Natural killer cell (primary cell): ENCODE measurements at regions not wholly inside any gene's neighbourhood (a gene's known extent, or its start where the extent isn't known, plus 50 kb on each side); places are given as distances from the start of the nearest gene placed in this dataset.

Experiments
- ATAC-seq, 3 donors: fragments of 150-1000 bp in 2 of 3; fragments of 200-7000 bp in 1 of 3; cut with Tn5 transposase; 1 replicate in 1 of 3; 2 replicates in 2 of 3; pipeline ENCODE4 v1.10.0; 2021; ENCODE audit warnings: mild to moderate bottlenecking in 2 of 3, moderate library complexity in 2 of 3
- DNase-seq, 2 donors: peaks; one replicate each; pipeline versions ENCODE4 v3.0.0 to v3.0.0-alpha.2; 2013 to 2021; ENCODE audit warnings: mixed read lengths in 1 of 2
- H3K27ac ChIP-seq: one replicate; pipeline ENCODE4 v1.5.1; 2013; ENCODE audit warnings: mild to moderate bottlenecking, low read length
- H3K27me3 ChIP-seq: one replicate; pipeline ENCODE4 v1.6.1; 2013; ENCODE audit warnings: low read length; ENCODE audit not compliant: control insufficient read depth, insufficient read depth
- H3K36me3 ChIP-seq: one replicate; pipeline ENCODE4 v1.6.1; 2013; ENCODE audit warnings: low read length; ENCODE audit not compliant: control insufficient read depth, insufficient read depth
- H3K4me1 ChIP-seq: one replicate; pipeline ENCODE4 v1.6.1; 2013; ENCODE audit warnings: low read length; ENCODE audit not compliant: control insufficient read depth, insufficient read depth
- H3K4me3 ChIP-seq: one replicate; pipeline ENCODE4 v1.5.1; 2013; ENCODE audit warnings: low read length
- H3K9me3 ChIP-seq: one replicate; pipeline ENCODE4 v1.6.1; 2013; ENCODE audit warnings: low read length; ENCODE audit not compliant: control insufficient read depth, insufficient read depth
- H3K27ac Mint-ChIP-seq, 2 donors: one replicate each; pipeline ENCODE4 v1.8.0; 2022; ENCODE audit warnings: mild to moderate bottlenecking in 2 of 2, mixed read lengths in 2 of 2, moderate library complexity in 1 of 2
- H3K27me3 Mint-ChIP-seq, 2 donors: one replicate each; pipeline ENCODE4 v1.8.0; 2022; ENCODE audit warnings: low read depth in 2 of 2, mixed read lengths in 2 of 2
- H3K36me3 Mint-ChIP-seq: one replicate; pipeline ENCODE4 v1.8.0; 2022; ENCODE audit warnings: mixed read lengths
- H3K4me1 Mint-ChIP-seq, 2 donors: one replicate each; pipeline ENCODE4 v1.8.0; 2022; ENCODE audit warnings: mixed read lengths in 2 of 2
- H3K4me3 Mint-ChIP-seq: one replicate; pipeline ENCODE4 v1.8.0; 2022; ENCODE audit warnings: mild to moderate bottlenecking, moderate library complexity, mixed read lengths
- H3K9me3 Mint-ChIP-seq, 2 donors: one replicate each; pipeline ENCODE4 v1.8.0; 2022; ENCODE audit warnings: mixed read lengths in 2 of 2
- CTCF ChIP-seq: fragments of 200-600 bp; IDR thresholded peaks from one replicate; pipeline ENCODE4 v1.8.0; 2022; ENCODE audit warnings: antibody characterized with exemption
- WGBS: methylation state at CpG from one replicate; pipeline ENCODE4 v1.1.7; 2013; ENCODE audit warnings: missing lambda C conversion rate; ENCODE audit not compliant: insufficient coverage; 5-methylcytosine and 5-hydroxymethylcytosine counted together
- intact Hi-C: fragments of 100-400 bp; cut with micrococcal nuclease; formaldehyde crosslinking; loops from one replicate; pipeline ENCODE4 v1.14.2; 2022

- no peaks in the 10 kb centered on the region for H3K27me3 ChIP-seq
- Mint-ChIP-seq H3K9me3 (peaks cover 10 to 11% of the 10 kb centered on the region in 2 donors), H3K36me3 (no peaks in the 10 kb centered on the region), H3K27ac (no peak overlapping the region), H3K4me3 (no peak overlapping the region), H3K27me3 (no peaks in the 10 kb centered on the region), H3K4me1 (no peaks in the 10 kb centered on the region)
- no peak overlapping the region for H3K27ac ChIP-seq
- intact Hi-C loops, result no loop called here
- ATAC-seq (no peak), DNase-seq (no peak)
- no peaks in the 10 kb centered on the region for H3K4me1 ChIP-seq
- H3K9me3 ChIP-seq, result no peaks in the 10 kb centered on the region
- no peaks in the 10 kb centered on the region for H3K36me3 ChIP-seq
- no CpG with 5 or more reads among the region's 2 CpGs for WGBS
- H3K4me3 ChIP-seq, result no peak overlapping the region
- no peak for TF ChIP-seq CTCF
These were observed 75.7 kb upstream of the ARHGAP24 start for GRCh38 chr4:85399270-85399669.

GRCh38 chr4:85402371-85402770 is 72.6 kb upstream of the ARHGAP24 start:
- Mint-ChIP-seq H3K36me3 (no peaks in the 10 kb centered on the region), H3K27ac (no peak overlapping the region), H3K27me3 (no peaks in the 10 kb centered on the region), H3K9me3 (peaks cover 7 to 8% of the 10 kb centered on the region in 2 donors), H3K4me1 (no peaks in the 10 kb centered on the region), H3K4me3 (no peak overlapping the region)
- intact Hi-C loops, result no loop called here
- TF ChIP-seq CTCF, result no peak
- ATAC-seq (no peak), DNase-seq (no peak)
- 75% methylated on average over 3 of the region's 3 CpGs for WGBS
- Histone ChIP-seq H3K4me3 (no peak overlapping the region), H3K4me1 (no peaks in the 10 kb centered on the region), H3K27ac (no peak overlapping the region), H3K36me3 (no peaks in the 10 kb centered on the region), H3K9me3 (no peaks in the 10 kb centered on the region), H3K27me3 (no peaks in the 10 kb centered on the region)

GRCh38 chr4:85406185-85406584 is 68.8 kb upstream of the ARHGAP24 start:
- intact Hi-C loops, result no loop called here
- H3K9me3 ChIP-seq, result no peaks in the 10 kb centered on the region
- H3K9me3 Mint-ChIP-seq, result peaks cover 4 to 5% of the 10 kb centered on the region in 2 donors
- H3K27ac ChIP-seq, result no peak overlapping the region
- no peak overlapping the region for H3K27ac Mint-ChIP-seq
- no peaks in the 10 kb centered on the region for H3K27me3 ChIP-seq
- H3K4me1 Mint-ChIP-seq, result no peaks in the 10 kb centered on the region
- TF ChIP-seq CTCF, result no peak
- no peak overlapping the region for H3K4me3 Mint-ChIP-seq
- no peaks in the 10 kb centered on the region for H3K36me3 Mint-ChIP-seq
- no peak overlapping the region for H3K4me3 ChIP-seq
- H3K36me3 ChIP-seq, result no peaks in the 10 kb centered on the region
- no peaks in the 10 kb centered on the region for H3K4me1 ChIP-seq
- no peak for ATAC-seq
- H3K27me3 Mint-ChIP-seq, result no peaks in the 10 kb centered on the region
- WGBS, result 60% methylated on average over 1 of the region's 2 CpGs
- no peak for DNase-seq

GRCh38 chr4:85407546-85407945 is 67.4 kb upstream of the ARHGAP24 start:
- Mint-ChIP-seq H3K27me3 (no peaks in the 10 kb centered on the region), H3K36me3 (no peaks in the 10 kb centered on the region), H3K27ac (no peak overlapping the region), H3K4me3 (no peak overlapping the region), H3K4me1 (no peaks in the 10 kb centered on the region), H3K9me3 (peaks cover 4 to 8% of the 10 kb centered on the region in 2 donors)
- no peaks in the 10 kb centered on the region for H3K9me3 ChIP-seq
- no peaks in the 10 kb centered on the region for H3K4me1 ChIP-seq
- WGBS, result 100% methylated on average over 1 of the region's 3 CpGs
- H3K36me3 ChIP-seq, result no peaks in the 10 kb centered on the region
- H3K27me3 ChIP-seq, result no peaks in the 10 kb centered on the region
- intact Hi-C loops, result no loop called here
- no peak overlapping the region for H3K27ac ChIP-seq
- H3K4me3 ChIP-seq, result no peak overlapping the region
- DNase-seq (no peak), ATAC-seq (no peak)
- TF ChIP-seq CTCF, result no peak
